ENCODE measurements at regions not wholly inside any gene's neighbourhood (a gene's known extent, or its start where the extent isn't known, plus 50 kb on each side); places are given as distances from the start of the nearest gene placed in this dataset.

DNA sequence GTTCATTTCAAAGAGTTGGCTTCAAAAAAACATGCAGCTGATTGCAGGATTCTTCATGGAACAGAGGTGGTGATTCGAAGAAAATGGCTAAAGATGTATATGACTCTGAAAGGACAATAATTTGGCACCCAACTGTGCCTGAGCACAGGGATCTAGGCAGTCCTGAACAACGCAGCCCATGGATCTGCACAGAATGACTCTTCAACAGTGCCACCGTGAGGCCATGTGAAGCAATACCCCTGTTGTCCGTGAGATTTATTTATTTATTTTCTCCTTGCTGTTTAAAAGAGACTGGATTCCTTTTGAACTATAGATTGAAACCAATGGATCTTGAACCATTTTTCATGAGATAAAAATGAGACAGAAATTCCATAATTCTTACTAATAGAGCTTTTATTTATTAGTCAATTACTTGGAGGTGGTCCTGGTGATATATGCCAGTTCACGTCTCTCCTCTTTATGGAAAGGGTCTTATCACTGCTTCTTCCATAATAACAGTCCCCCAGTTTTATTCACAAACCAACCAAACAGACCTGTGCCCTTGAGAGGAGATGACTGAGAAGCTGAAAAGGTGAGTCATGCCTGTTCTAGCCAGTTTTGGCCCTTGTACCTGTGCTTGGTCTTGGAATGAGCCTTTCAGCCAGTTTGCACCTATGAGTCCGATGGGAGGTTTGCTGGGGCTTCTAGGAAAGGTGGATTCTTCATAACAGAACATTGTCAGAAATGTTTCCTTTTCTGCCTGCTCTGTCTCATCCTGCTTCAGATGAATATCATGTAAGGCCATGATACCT, 1598.3 kb downstream of the AACS start:
- DNase-seq (ENCODE audit: low spot score): peak; percentile 38

DNA sequence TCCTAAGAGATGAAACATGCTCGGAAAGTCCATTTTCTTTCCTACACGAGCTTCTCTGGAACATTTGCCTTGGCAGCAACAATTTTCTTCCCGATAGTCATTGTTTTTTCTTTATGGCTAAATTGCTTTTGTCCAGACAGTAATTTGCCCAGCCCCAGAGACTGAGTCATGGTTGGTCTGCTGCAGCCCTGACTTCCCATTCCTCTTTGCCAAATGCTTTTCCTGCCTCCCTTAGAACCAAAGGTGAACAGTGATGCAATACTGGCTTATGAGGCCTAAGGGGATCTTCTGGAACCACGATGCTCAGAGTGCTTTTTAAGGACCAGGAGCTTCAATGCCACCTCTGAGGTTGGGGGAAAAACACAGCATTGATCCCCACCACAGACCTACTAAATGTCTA, 1599.6 kb upstream of the TMEM132C start:
- no peak for DNase-seq (ENCODE audit: low spot score)

DNA sequence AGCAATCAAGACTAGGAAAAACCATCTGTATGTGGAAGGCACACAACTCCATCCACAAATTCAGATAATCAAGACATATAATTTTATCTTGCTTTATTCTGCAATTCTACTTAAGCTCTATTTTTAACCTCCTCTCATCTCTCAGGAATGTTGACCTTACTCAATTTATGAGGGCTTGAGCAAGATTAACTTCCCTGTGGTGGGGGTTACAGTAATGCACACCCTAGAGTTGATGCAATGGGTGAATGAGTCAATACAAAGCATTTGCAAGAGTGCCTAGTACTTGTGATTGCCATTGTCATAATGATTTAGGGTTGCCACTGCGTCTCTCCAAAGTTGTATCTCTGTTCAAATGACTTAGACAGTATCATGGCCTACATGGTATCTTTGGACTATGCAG, 1598.4 kb upstream of the TMEM132C start:
- no peak for DNase-seq (ENCODE audit: low spot score)

DNA sequence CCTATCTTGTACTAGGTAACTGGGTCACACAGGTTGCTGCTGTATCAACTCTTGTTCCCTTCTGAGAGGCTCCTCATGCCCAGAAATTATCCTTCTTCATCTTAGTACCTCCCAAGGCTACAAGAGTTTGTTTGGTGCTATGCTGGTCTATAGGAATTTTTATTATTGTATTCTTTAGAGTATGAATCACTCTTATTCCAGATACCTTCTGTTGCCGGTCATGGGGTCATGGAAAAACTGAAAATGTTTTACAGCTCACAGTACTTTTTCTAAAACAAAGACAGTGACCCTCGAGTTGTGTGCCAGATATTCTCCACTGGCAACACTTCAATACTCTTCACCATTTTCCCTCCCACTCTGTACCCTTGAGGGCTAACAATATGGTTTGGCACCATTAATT, 1598.0 kb upstream of the TMEM132C start:
- DNase-seq (ENCODE audit: low spot score): no peak

DNA sequence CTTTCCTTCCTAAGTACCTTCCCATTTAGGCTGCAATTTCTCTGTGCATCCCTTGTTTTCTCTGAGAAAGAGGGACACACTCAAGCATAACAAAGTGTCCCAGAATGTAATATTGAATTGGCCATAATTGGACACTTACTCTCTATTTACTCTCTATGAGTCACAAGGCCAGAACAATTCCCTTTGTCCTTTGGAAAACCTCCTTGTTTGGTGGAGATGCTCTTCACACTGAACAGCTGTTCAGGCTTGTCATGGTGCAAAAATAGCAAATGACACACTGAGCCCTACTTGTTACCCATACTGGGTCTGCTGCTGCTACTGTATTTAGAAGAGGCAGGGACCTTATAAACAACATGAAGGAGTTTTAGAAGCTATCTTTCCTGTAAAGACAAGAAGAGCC, 1590.5 kb upstream of the TMEM132C start:
- no peak for DNase-seq (ENCODE audit: low spot score)

DNA sequence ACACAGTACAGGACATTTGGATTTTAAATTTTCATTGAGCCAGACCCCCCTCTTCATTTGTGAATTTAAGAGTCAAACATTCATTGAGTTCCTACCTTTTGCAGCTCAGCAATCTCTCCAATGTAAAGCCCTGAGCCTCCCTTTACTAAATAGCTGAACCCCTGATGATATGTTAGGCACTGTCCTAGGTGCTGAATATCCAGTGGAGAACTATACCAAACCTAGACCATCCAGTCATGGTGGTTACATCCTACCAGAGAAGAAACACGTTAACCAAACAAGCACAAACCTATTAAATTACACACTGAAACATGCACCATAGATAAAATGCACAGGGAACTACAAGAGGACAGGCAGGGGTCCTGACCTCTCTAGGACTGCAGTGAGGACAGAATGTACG, 1585.3 kb upstream of the TMEM132C start:
- DNase-seq (ENCODE audit: low spot score): no peak

DNA sequence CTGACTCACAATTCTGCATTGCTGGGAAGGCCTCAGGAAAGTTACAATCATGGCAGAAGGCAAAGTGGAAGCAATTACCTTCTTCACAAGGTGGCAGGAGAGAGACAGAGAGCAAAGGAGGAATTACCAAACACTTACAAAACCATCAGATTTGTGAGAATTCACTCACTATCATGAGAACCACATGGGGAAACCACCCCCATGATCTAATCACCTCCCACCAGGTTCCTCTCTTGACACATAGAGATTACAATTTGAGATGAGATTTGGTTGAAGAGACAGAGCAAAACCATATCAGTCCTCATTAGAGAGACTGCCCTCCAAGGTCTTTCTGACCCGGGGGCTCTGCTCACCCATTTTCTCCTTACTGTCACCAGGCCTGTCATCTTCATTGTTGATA, 1582.3 kb upstream of the TMEM132C start:
- no peak for DNase-seq (ENCODE audit: low spot score)

DNA sequence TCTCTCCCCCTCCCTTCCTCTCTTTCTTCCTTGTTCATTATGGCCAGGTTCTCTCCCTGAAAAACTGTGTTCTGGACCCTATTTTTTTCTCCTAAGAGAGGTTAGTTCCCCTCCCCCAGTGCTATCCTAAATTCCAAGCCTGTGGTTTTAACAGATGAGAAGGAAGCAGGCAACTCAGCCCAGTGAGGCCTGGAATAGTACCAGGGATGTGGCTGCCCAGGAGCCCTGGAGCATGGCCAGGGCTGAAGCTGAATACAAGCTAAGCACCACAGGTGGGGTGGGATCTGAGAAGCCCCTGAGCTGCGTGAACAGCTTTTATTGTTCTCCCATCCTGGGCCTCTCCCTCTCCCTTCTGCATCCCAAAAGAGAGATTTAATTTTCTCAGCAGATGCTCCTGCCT, 1581.3 kb upstream of the TMEM132C start:
- DNase-seq (ENCODE audit: low spot score): no peak

DNA sequence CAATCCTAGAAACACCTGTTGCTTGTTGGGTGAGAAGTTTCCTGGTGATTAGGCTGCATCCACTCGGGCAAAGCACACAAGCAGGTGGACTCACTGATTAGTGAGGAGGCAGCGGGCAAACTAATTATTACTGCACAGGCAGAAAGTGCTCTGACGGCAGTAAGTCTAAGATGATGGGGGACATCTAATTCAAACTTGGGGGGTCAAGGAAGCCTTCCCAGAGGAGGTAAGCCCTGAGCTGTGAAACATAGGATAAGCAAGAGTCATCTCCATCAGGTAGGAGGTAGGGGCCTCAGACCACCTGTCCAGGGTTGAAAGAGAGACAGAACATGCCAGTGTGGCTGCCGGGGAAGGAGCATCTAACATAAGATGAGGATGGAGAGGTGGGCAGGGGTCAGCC, 1578.4 kb upstream of the TMEM132C start:
- DNase-seq (ENCODE audit: low spot score): no peak

DNA sequence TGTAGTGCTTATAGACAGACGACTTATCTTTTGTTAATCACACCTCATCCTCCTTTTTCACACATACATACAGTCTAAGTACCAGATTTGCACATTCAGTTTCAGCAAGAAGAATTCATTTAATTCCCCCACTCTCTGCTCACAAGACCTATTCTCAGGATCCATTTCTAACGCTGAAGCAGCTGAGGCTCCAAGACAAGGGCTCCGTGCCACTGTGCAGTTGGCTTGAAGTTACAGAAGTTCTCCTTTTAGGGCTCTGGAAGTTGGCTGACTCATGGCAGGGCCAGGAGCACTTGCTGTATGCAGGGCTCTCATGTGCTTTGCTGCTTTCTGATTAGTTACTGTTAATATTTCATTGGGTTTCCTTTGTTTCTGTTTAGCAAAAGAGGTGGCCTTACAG, 1566.9 kb upstream of the TMEM132C start:
- DNase-seq (ENCODE audit: low spot score): no peak

DNA sequence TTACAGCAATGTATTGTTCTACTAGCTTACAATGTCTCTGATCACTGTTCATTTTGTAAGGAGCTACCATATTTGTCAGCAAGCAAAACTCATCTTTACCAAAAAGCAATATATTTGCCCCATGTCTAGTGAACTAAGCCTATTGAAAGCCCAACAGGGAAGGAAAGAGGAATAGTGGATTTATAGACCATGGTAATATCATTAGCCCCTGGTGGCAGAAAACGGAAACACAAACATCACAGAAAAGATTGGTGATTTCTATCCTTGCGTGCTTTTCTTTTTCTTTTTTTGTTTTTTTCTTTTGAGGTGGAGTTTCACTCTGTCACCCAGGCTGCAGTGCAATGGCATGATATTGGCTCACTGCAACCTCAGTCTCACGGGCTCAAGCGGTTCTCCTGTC, 1562.4 kb upstream of the TMEM132C start:
- DNase-seq (ENCODE audit: low spot score): peak; percentile 33

DNA sequence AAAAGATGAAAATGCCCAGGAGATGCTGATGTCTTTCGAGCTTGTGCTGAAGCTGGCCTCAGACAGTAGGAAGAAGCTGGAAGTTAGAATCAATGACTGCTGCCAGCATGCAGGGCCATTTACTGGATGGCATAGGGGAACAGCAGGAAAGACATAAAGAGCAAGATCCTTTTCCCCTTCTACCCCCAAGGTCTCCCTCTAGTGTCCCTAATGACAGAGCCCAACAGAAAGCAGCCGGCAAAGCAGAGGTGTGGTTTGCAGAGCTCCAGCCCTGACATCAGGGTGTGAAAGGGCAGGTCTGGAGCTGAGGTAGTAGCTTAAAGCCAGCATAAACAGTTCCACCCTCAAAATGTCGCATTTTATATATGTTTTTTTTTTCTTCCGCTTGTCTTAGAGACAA, 1560.7 kb upstream of the TMEM132C start:
- no peak for DNase-seq (ENCODE audit: low spot score)

DNA sequence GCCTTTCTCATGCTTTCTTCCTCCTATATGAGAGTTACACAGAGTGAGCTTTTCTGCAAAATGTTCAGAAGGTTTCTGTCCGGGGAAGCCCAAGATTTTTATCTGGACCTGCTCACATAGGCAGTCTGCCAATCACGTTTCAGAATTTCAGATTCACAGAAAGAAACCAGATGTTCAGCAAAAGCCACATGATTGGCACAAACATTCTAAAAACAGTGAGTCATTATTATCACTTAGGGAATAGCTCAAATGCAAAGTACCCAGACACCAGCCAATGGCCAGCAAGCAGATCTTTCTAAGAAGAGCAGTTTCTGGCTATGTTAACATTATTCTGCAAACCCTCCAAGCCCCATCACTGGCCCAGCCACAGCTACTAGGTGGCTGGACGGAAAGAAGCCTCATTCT, 1558.5 kb upstream of the TMEM132C start:
- no peak for DNase-seq (ENCODE audit: low spot score)

DNA sequence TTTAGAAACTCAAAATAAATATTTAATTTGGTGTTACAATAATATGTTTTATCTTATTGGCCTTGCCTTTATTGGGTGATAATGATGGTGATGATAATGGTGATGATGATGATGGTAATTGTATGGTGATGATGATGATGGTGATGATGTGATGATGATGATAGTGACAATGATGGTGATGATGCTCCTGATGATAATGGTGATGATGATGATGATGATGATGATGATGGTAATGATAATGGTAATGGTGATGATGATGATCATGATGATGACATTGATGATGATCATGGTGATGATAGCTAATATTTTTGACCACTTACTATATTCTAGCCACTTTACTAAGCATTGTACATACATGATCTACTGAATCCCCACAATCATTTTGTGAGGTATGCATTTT, 1548.6 kb upstream of the TMEM132C start:
- DNase-seq (ENCODE audit: low spot score): no peak

DNA sequence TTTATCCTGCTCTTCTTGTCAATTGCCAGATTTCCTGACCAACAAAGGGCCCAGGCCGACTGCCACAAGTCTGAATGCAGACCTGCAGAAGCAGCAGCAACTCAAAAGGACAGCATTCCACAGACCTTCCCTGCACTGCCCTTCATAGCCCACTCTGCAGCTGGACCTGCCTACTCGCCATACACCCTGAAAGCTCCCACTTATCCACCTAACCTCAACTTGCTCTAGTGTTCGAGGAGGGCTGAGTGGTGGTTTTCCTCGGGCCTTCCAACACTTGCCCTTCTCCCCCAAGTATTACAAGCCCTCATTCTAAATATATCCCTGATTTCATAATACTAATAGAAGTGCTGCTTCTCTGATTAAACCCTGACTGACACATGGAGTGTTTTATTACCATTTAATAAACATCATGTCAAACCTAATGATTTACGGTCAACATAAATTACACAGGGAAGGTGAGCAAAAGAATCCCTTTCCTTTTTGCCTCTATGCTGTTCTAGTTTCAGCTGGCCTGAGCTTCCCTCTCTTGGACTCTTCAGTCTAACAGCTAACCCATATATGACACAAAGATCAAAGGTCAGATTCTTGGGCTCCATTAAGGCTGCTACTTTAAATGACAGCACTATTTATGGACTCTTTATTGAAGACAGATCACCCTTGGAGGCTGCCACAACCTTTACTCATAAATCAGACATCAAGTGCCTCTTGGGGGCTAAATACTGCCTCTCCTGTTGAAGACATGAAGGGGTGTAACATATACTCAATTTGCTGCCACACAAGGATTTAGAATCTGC, 1546.9 kb upstream of the TMEM132C start:
- no peak for DNase-seq (ENCODE audit: low spot score)

DNA sequence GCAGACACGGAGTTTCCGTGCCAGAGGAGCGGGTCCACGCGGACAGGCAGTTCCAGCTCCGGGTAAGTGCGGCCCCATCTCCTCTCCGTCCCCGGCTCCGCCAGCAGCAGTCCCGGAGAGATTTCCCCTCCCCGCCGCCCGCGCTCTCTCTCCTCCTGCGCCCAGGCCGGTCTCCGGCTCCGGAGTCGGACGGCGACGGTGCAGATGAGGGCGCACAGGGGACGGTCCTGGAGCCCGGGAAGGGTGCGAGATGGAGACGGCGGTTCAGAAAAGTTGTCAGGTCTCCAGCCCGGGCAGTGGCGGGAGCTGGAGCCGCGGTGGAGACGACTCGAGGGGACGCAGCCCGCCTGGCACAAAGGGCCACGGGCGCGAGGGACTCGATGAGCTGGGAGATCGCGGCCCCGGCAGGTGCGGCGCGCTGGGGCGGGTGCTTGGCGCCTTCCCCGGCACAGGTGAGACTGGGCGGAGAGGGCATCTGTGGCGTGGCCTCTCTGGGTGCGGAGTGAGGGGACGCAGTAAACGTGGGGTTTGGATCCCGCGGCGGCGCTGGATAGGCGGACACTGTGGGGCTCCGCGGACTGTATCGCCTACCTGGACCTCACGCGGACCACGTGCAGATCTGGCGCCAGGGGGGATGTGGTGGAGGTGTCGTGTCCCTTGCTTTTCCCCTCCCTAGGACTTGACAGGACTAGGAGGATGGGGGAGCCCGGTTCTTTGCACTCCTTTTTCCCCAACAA, 1540.3 kb upstream of the TMEM132C start:
- no peak for DNase-seq (ENCODE audit: low spot score)

DNA sequence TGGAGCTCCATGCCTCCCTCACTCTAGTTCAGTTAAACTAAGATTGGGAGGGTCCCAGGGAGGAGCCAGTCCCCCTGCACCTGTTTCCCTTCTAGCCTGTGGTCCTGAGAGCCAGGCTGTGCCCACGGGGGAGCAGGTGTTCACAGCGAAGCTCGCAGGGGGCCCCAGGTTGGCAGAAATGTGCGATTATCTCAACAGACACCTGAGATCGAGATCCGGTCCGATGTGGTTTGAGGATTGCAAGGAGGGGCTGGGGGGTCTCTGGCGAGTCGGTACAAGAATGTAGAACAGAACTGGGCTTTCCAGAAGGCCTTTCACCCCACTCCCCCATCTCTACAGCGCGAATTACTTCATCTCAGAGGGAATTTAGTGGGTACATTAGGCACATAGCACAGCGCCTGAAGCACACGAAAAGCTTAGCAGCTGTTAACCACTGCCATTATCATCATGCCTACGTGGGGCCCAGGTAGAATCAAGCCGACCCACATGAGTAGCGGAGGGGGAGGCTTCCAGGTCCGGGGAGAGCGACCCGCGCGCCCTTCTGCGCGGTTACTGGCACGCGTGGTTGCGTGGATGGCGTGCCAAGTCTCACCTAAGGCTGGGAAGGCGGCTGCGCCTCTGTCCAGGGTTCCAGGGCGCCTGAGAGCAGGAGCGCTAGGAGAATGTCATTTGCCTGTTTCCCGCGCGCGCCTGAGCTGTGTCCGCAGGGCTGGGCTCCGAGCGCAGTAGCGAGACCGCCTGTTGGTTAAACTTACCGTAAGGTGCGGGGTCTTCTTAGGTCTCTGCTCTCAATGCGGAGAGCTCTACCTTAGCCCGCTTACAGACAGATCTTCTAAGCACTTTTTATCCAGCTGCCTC, 1539.5 kb upstream of the TMEM132C start:
- DNase-seq (ENCODE audit: low spot score): no peak

DNA sequence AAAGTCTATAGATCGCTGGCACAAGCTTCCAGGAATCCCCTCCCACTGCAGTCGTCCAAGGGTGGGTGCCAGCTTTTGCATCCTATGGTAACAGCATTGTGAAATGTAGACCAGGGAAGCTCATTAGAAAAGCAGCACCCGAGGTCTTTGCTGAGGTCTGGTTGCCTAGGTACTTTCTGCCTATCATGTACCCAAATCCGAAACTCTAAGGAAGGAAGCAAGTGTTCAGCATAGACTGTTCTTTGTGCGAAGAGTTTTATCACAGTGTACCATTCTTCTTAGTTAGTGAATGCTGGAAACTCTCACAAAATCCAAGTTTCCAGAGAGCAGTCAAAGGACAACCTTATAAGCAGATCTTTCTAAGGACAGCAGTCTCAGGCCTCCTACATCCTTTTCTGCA, 1532.7 kb upstream of the TMEM132C start:
- DNase-seq (ENCODE audit: low spot score): no peak

DNA sequence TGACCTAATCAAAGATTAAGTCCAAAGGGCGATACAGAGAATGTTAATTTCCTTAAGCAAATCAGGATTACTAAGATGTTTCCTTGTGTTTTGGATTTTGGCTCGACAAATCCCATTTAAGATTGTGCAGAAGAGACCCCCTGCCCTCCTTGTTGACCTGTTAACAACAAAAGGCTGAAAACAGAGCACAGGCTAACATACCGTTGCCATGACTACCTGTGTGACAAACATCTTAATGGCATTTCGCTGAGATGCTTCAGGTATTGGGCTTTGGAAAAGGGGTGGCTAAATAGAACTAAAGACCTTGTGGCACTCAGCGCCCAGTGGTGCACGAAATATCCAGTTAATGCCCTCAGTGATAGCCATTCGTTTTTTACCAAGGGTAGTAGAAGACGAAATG, 1532.3 kb upstream of the TMEM132C start:
- no peak for DNase-seq (ENCODE audit: low spot score)

DNA sequence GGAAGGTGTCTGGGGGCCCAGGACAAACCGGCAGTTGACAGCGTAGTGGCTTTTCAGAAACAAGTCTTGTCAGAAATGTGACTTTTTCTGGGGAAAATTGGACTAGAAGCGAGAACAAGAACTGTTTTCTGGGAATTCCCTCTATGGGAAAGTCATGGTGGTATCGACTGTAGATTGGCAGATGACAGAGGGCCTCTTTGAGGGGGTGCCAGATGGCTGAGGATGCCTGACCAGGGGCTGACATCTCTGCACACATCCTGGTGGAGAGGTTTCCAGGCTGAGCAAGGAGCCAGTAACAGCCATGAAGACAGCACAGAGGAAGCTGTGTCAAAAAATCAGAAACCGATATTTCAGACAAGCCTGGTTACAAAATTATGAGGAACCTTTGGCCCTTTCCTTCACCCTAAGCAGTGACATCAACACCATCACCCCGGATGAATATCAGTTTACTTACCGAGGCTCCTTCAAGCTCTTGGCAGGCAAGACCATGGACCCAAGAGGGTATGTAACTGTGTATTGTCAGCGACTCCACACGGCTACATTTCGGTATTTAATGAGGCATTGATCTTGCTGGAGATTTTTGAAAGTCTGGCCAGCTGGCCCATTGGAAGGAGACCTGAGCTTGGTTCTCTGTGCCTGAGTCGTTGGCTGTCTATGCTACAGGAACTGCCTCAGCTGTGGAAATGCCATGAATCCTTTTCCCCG, 1525.3 kb upstream of the TMEM132C start:
- DNase-seq (ENCODE audit: low spot score): no peak

DNA sequence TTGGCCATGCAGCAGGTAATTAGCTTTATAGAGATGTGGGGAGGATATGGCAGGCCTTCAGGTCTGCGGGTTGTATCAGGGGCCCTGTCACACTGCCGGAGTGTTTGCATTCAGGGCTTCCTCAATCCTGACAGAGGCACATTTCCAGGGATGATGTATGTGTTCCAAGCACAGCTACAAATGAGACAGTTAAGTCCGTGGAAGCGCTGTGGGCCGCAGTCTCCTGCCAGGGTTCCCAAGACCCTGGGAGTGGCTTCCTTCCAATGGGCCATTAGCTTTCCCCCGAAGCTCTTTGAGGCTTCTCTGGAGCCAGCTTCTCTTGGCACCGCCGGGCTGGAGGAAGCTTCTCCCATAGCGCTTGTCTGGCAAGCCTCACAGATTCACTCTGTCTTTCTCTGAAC, 1524.7 kb upstream of the TMEM132C start:
- DNase-seq (ENCODE audit: low spot score): no peak

Data from HT-29 (cell line).